K562 (cell line): ENCODE measurements at regions not wholly inside any gene's neighbourhood (a gene's known extent, or its start where the extent isn't known, plus 50 kb on each side); places are given as distances from the start of the nearest gene placed in this dataset.

Experiments used
- ATAC-seq: fragments of 200-7000 bp; cut with Tn5 transposase; 3 replicates; pipeline ENCODE4 v1.9.1; 2020; ENCODE audit warnings: moderate library complexity
- BruUV-seq: library from RNA; stranded (reverse); fragments of 400-500 nt; replicated peaks from 2 replicates; lab custom pipeline; 2021; lab: Mats Ljungman, UMichigan
- CTCF ChIA-PET: fragments of 300-600 bp; formaldehyde crosslinking; extraction: SDS; loops from one replicate; lab custom pipeline; 2021; ENCODE audit warnings: low intra/inter-chr PET ratio; lab: Yijun Ruan, JAX
- POLR2A ChIA-PET: fragments of 300-600, 350-650 bp; sonication (Branson Sonifier 250); formaldehyde crosslinking; extraction: SDS; loops from one replicate; lab custom pipeline; 2021; ENCODE audit warnings: antibody characterized with exemption, inconsistent platforms; lab: Yijun Ruan, JAX
- DNase-seq, 4 experiments: peaks; one replicate each; pipeline versions ENCODE4 v3.0.0 to v3.0.0-alpha.2; 2011 to 2018; ENCODE audit warnings: low spot score in 3 of 4, mixed read lengths in 3 of 4; ENCODE audit errors: extremely low read depth in 1 of 4
- FAIRE-seq: peaks from 2 replicates; lab custom pipeline; 2011; peaks lifted over from hg19 to GRCh38; lab: Jason Lieb, UNC
- H2AFZ ChIP-seq: 2 replicates; pipeline ENCODE4 v1.6.0; 2011; ENCODE audit warnings: low read depth, low read length, control low read depth, inconsistent platforms
- H3K27ac ChIP-seq: fragments of 200-600 bp; 3 replicates; pipeline ENCODE4 v1.8.0; 2011; ENCODE audit warnings: low read depth, mild to moderate bottlenecking, control low read depth, inconsistent platforms, low read length, moderate library complexity, mixed read lengths; ENCODE audit errors: extremely low read depth
- H3K27me3 ChIP-seq, 2 experiments: fragments of 300-600 bp in 1 of 2; 2 replicates in 1 of 2; 3 replicates in 1 of 2; pipeline versions ENCODE4 v1.6.0 to v1.8.0; 2011; ENCODE audit warnings: inconsistent platforms in 2 of 2, low read length in 2 of 2, mild to moderate bottlenecking in 1 of 2, mixed read lengths in 1 of 2, moderate library complexity in 1 of 2; ENCODE audit not compliant: control insufficient read depth in 2 of 2, insufficient read depth in 2 of 2
- H3K36me3 ChIP-seq: fragments of 300-600 bp; 3 replicates; pipeline ENCODE4 v1.8.0; 2011; ENCODE audit warnings: mild to moderate bottlenecking, low read length, inconsistent platforms; ENCODE audit not compliant: control insufficient read depth, insufficient read depth
- H3K4me1 ChIP-seq, 2 experiments: fragments of 200-600 bp in 1 of 2; replicated peaks in 1 of 2; 2 replicates in 1 of 2; 3 replicates in 1 of 2; pipeline versions ENCODE4 v1.5.1 to v1.8.0; 2011; ENCODE audit warnings: inconsistent platforms in 2 of 2, low read length in 2 of 2, mild to moderate bottlenecking in 1 of 2, mixed read lengths in 1 of 2, moderate library complexity in 1 of 2; ENCODE audit not compliant: control insufficient read depth in 2 of 2, insufficient read depth in 2 of 2
- H3K4me2 ChIP-seq: 2 replicates; pipeline ENCODE4 v1.6.1; 2011; ENCODE audit warnings: low read length, control low read depth, inconsistent platforms, mixed read lengths; ENCODE audit not compliant: insufficient read depth
- H3K4me3 ChIP-seq: fragments of 200-600 bp; sonication (generic), shearing (Covaris generic); 2 replicates; pipeline ENCODE4 v1.5.1; 2016; ENCODE audit warnings: control low read depth, inconsistent platforms
- H3K79me2 ChIP-seq: fragments of 200-600 bp; 3 replicates; pipeline ENCODE4 v1.8.0; 2011; ENCODE audit warnings: low read length, inconsistent platforms; ENCODE audit not compliant: control insufficient read depth, insufficient read depth
- H3K9ac ChIP-seq, 2 experiments: 2 replicates each; pipeline versions ENCODE4 v1.6.0 to v1.6.1; 2011; ENCODE audit warnings: low read depth in 2 of 2, low read length in 2 of 2, control low read depth in 1 of 2, inconsistent platforms in 1 of 2, mild to moderate bottlenecking in 1 of 2, mixed read lengths in 1 of 2; ENCODE audit not compliant: insufficient read depth in 1 of 2
- H3K9me1 ChIP-seq: one replicate; pipeline ENCODE4 v1.6.0; 2011; ENCODE audit warnings: inconsistent platforms, mild to moderate bottlenecking, low read length, moderate library complexity; ENCODE audit not compliant: control insufficient read depth, insufficient read depth
- H3K9me3 ChIP-seq: replicated peaks from 2 replicates; pipeline ENCODE4 v1.5.1; 2011; ENCODE audit warnings: low read depth, low read length, inconsistent platforms; ENCODE audit not compliant: control insufficient read depth, insufficient read depth
- H4K20me1 ChIP-seq: replicated peaks from 2 replicates; pipeline ENCODE4 v1.6.1; 2011; ENCODE audit warnings: low read length, inconsistent platforms, mixed read lengths; ENCODE audit not compliant: control insufficient read depth, insufficient read depth
- ATF6 ChIP-seq: sonication (generic); formaldehyde crosslinking; IDR thresholded peaks from 2 replicates; pipeline ENCODE4 v1.4.0; 2020; ENCODE audit warnings: mild to moderate bottlenecking, missing genetic modification reagents
- BACH1 ChIP-seq: fragments of 200-800 bp; sonication (Bioruptor generic); IDR thresholded peaks from 2 replicates; pipeline ENCODE4 v1.6.1; 2016; ENCODE audit warnings: missing genetic modification characterization, missing compliant biosample characterization
- BRD4 ChIP-seq: fragments of 200-600 bp; sonication (generic); IDR thresholded peaks from 2 replicates; pipeline ENCODE4 v1.6.1; 2017; ENCODE audit warnings: inconsistent platforms
- E2F6 ChIP-seq, 2 experiments: IDR thresholded peaks; 2 replicates each; pipeline ENCODE4 v1.6.1; 2011; ENCODE audit warnings: borderline replicate concordance in 1 of 2, control low read depth in 1 of 2, low read depth in 1 of 2, low read length in 1 of 2, mild to moderate bottlenecking in 1 of 2, mixed read lengths in 1 of 2, moderate library complexity in 1 of 2; ENCODE audit not compliant: insufficient read depth in 1 of 2, insufficient read length in 1 of 2, poor library complexity in 1 of 2, severe bottlenecking in 1 of 2; ENCODE audit errors: extremely low read depth in 1 of 2
- GABPB1 ChIP-seq: sonication (generic); formaldehyde crosslinking; IDR thresholded peaks from 2 replicates; pipeline ENCODE4 v1.8.0; 2022; ENCODE audit warnings: mild to moderate bottlenecking, missing genetic modification reagents
- GTF2A2 ChIP-seq: IDR thresholded peaks from 2 replicates; pipeline ENCODE4 v1.6.1; 2016; ENCODE audit warnings: mild to moderate bottlenecking, missing genetic modification characterization, missing compliant biosample characterization
- KLF16 ChIP-seq: IDR thresholded peaks from 2 replicates; pipeline ENCODE4 v1.6.1; 2016; ENCODE audit warnings: antibody characterized with exemption
- LARP7 ChIP-seq: fragments of 450-650 bp; IDR thresholded peaks from 2 replicates; pipeline ENCODE4 v1.6.1; 2016
- MECOM ChIP-seq: fragments of 250-450 bp; sonication (Bioruptor Pico); IDR thresholded peaks from 2 replicates; pipeline ENCODE4 v1.8.0; 2022; ENCODE audit warnings: inconsistent platforms
- NR4A1 ChIP-seq, 2 experiments: fragments of 250-450 bp in 1 of 2; fragments of 450-650 bp in 1 of 2; sonication (Bioruptor Pico) in 1 of 2; IDR thresholded peaks; 2 replicates each; pipeline versions ENCODE4 v1.4.0 to v1.6.1; 2016 to 2020; ENCODE audit warnings: mild to moderate bottlenecking in 2 of 2, missing compliant biosample characterization in 1 of 2, missing genetic modification characterization in 1 of 2, moderate library complexity in 1 of 2
- NRF1 ChIP-seq, 2 experiments: fragments of 450-650 bp; IDR thresholded peaks in 1 of 2; conservative IDR thresholded peaks in 1 of 2; 2 replicates each; pipeline ENCODE4 v1.6.1; 2014; ENCODE audit warnings: mild to moderate bottlenecking in 2 of 2
- POLR2G ChIP-seq: fragments of 200-400 bp; formaldehyde crosslinking; IDR thresholded peaks from 2 replicates; pipeline ENCODE4 v1.6.1; 2017; ENCODE audit warnings: low read depth, mild to moderate bottlenecking, antibody characterized with exemption, low read length, moderate library complexity
- PPARD ChIP-seq: fragments of 250-450 bp; sonication (Bioruptor Pico); IDR thresholded peaks from 2 replicates; pipeline ENCODE4 v1.8.0; 2022; ENCODE audit warnings: inconsistent platforms, mild to moderate bottlenecking, moderate library complexity
- TRIM28 ChIP-seq: fragments of 450-650 bp; IDR thresholded peaks from 2 replicates; pipeline ENCODE4 v1.6.1; 2017
- ZKSCAN3 ChIP-seq: fragments of 250-450 bp; sonication (Bioruptor Pico); IDR thresholded peaks from 2 replicates; pipeline ENCODE4 v1.4.0; 2020
- ZNF165 ChIP-seq: fragments of 250-450 bp; sonication (Bioruptor Pico); IDR thresholded peaks from 2 replicates; pipeline ENCODE4 v1.4.0; 2020; ENCODE audit warnings: borderline replicate concordance
- WGBS: fragments of 100-300 bp; shearing (Covaris generic); methylation state at CpG from one replicate; pipeline ENCODE4 v1.1.6; 2016; ENCODE audit warnings: low coverage, mixed read lengths; ENCODE audit not compliant: insufficient coverage; ENCODE audit errors: missing lambda C conversion rate; 5-methylcytosine and 5-hydroxymethylcytosine counted together
- in situ Hi-C: fragments of 300-500 bp; cut with MboI; formaldehyde crosslinking; loops from 4 replicates; pipeline ENCODE4 v1.15.0; 2018; ENCODE audit warnings: inconsistent platforms, mixed read lengths
- intact Hi-C: fragments of 100-400 bp; cut with micrococcal nuclease; formaldehyde crosslinking; loops from 2 replicates; pipeline ENCODE4 v1.14.2; 2022

GRCh38 chr7:155234950-155235789, 62.5 kb upstream of the INSIG1 start:
- in situ Hi-C loops (no loop called here), intact Hi-C loops (no loop called here)
- no peaks in the 10 kb centered on the region for H3K9me1 ChIP-seq
- ATAC-seq (no peak; the same call in 2 of the 3 replicates), FAIRE-seq (no peak), DNase-seq (no peak)
- no peak overlapping the region for H3K4me3 ChIP-seq
- no peaks in the 10 kb centered on the region for H3K36me3 ChIP-seq
- no peaks in the 10 kb centered on the region for H3K9me3 ChIP-seq
- H3K27me3 ChIP-seq: peaks cover 81 to 92% of the 10 kb centered on the region in 2 experiments
- no peak overlapping the region for H2AFZ ChIP-seq
- H4K20me1 ChIP-seq: peaks cover 6% of the 10 kb centered on the region
- no peak overlapping the region for H3K27ac ChIP-seq
- BruUV-seq: no TSS peak
- no peak overlapping the region for H3K4me2 ChIP-seq
- 4% methylated on average over 14 of the region's 14 CpGs for WGBS
- ChIA-PET POLR2A (interaction anchor here (0.6 to 3.8 kb wide), 4 partner anchors 8 to 61 kb away, joined by 3 to 16 read pairs (median 5); no protein-coding TSS in a partner anchor), CTCF (no interaction called here)
- H3K4me1 ChIP-seq: peaks cover 0 to 7% of the 10 kb centered on the region in 2 experiments; a peak in 1 of 5 replicates
- H3K79me2 ChIP-seq: no peaks in the 10 kb centered on the region
- H3K9ac ChIP-seq: no peak overlapping the region
- TF ChIP-seq MECOM (CRISPR knock-in tag): no peak
- no peak for TF ChIP-seq ZNF165
- no peak for TF ChIP-seq GABPB1 (CRISPR knock-in tag)
- TF ChIP-seq POLR2G: no peak
- no peak for TF ChIP-seq LARP7
- TF ChIP-seq NRF1 (conservative IDR thresholded peaks at IDR 0.05 in 1 of 2, IDR thresholded peaks at IDR 0.05 in 1 of 2): no peak
- TF ChIP-seq GTF2A2 (tag): no peak
- no peak for TF ChIP-seq ATF6 (CRISPR knock-in tag)
- no peak for TF ChIP-seq NR4A1 (CRISPR knock-in tag; IDR thresholded peaks at IDR 0.05)
- TF ChIP-seq NR4A1 (tag; IDR thresholded peaks at IDR 0.05): no peak
- TF ChIP-seq BRD4: no peak
- TF ChIP-seq PPARD (CRISPR knock-in tag): no peak
- TF ChIP-seq E2F6 (IDR thresholded peaks at IDR 0.05; ENCODE audit: borderline replicate concordance in 1 of 2, extremely low read depth in 1 of 2, insufficient read depth in 1 of 2, insufficient read length in 1 of 2, low read depth in 1 of 2, low read length in 1 of 2, poor library complexity in 1 of 2, severe bottlenecking in 1 of 2): no peak
- TF ChIP-seq KLF16: no peak
- TF ChIP-seq ZKSCAN3: no peak
- TF ChIP-seq TRIM28: no peak
- TF ChIP-seq BACH1: no peak
